ENCODE measurements at regions not wholly inside any gene's neighbourhood (a gene's known extent, or its start where the extent isn't known, plus 50 kb on each side); places are given as distances from the start of the nearest gene placed in this dataset.

DNA sequence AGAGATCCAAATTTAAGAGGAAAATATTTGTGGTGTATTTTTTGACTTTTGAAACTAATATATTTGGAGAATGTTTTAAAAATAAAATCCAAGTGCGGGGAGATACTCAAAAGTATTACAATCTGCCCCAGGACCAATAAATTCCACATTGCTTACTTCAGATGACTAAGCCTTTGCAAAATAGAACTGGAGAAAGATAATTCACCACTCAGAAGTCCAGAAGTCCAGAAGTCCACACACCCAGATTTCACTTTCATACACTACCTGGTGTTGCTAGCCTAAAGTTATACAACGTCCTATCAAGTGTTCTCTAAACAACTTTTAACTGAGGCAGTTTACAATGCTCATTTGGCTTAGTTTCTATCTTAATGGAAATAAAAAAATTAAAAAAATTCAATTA, 487.0 kb upstream of the SEMA3D start:
- TF ChIP-seq, protein P1, sequence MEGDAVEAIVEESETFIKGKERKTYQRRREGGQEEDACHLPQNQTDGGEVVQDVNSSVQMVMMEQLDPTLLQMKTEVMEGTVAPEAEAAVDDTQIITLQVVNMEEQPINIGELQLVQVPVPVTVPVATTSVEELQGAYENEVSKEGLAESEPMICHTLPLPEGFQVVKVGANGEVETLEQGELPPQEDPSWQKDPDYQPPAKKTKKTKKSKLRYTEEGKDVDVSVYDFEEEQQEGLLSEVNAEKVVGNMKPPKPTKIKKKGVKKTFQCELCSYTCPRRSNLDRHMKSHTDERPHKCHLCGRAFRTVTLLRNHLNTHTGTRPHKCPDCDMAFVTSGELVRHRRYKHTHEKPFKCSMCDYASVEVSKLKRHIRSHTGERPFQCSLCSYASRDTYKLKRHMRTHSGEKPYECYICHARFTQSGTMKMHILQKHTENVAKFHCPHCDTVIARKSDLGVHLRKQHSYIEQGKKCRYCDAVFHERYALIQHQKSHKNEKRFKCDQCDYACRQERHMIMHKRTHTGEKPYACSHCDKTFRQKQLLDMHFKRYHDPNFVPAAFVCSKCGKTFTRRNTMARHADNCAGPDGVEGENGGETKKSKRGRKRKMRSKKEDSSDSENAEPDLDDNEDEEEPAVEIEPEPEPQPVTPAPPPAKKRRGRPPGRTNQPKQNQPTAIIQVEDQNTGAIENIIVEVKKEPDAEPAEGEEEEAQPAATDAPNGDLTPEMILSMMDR (optimal IDR thresholded peaks at IDR 0.05 in 1 of 3, IDR thresholded peaks at IDR 0.05 in 1 of 3, conservative IDR thresholded peaks at IDR 0.05 in 1 of 3; ENCODE audit: extremely low read depth in 1 of 3, insufficient read depth in 2 of 3, low read length in 3 of 3): no peak
- no peak for TF ChIP-seq EZH2 (IDR thresholded peaks at IDR 0.05; ENCODE audit: low read length)

Data from keratinocyte (primary cell).